NCI-H345 treated with DMSO at 0.1 percent for 48 hours (cell line): ENCODE measurements at regions not wholly inside any gene's neighbourhood (a gene's known extent, or its start where the extent isn't known, plus 50 kb on each side); places are given as distances from the start of the nearest gene placed in this dataset.

Experiments
- DNase-seq: peaks from one replicate; lab custom pipeline; 2025; ENCODE audit not compliant: unreplicated experiment; lab: John Stamatoyannopoulos, UW

- no peak for DNase-seq
Measured at GRCh38 chr2:203812294-203813221, 55.0 kb upstream of the CTLA4 start.

- DNase-seq: no peak
Measured at GRCh38 chr2:203813684-203814083, 53.9 kb upstream of the CTLA4 start.

- peak; percentile 90 for DNase-seq
Measured at GRCh38 chr2:203814661-203815540, 52.7 kb upstream of the CTLA4 start.

- DNase-seq: no peak
Measured at GRCh38 chr2:203815541-203815898, 52.1 kb upstream of the CTLA4 start.

GRCh38 chr2:203817147-203817546 is 50.4 kb upstream of the CTLA4 start:
- DNase-seq: no peak
